Sciatic nerve (tissue), 2 donors: ENCODE measurements at regions not wholly inside any gene's neighbourhood (a gene's known extent, or its start where the extent isn't known, plus 50 kb on each side); places are given as distances from the start of the nearest gene placed in this dataset.
"Not testable (repeated sequence)": the region's sequence is repeated elsewhere in the genome, so short reads cannot be mapped to it uniquely, and the experiment has no call there.

Experiments used
- ATAC-seq: fragments of 200-7000 bp; cut with Tn5 transposase; one replicate; pipeline ENCODE4 v1.9.1; 2020; ENCODE audit warnings: mild to moderate bottlenecking, moderate library complexity
- DNase-seq: peaks from one replicate; pipeline ENCODE4 v3.0.0-alpha.2; 2020; ENCODE audit warnings: low spot score
- intact Hi-C: fragments of 100-400 bp; cut with DNase I; formaldehyde crosslinking; loops from one replicate; pipeline ENCODE4 v1.14.2; 2022
- donor health status: DM: no; HTN: no; CAD: no.
- donor health status: DM: no; HTN: no; CAD: no.

- DNase-seq (no peak), ATAC-seq (no peak)
- intact Hi-C loops: no loop called here
Measured at GRCh38 chr2:146615778-146616177, 1229.1 kb upstream of the ACVR2A start.

- no peak for DNase-seq
- intact Hi-C loops: no loop called here
- no peak for ATAC-seq
Measured at GRCh38 chr2:146608490-146608889, 1236.3 kb upstream of the ACVR2A start.

- DNase-seq (no peak), ATAC-seq (no peak)
- intact Hi-C loops: no loop called here
Measured at GRCh38 chr2:146604521-146604920, 1240.3 kb upstream of the ACVR2A start.

GRCh38 chr2:146602856-146603255 is 1242.0 kb upstream of the ACVR2A start:
- intact Hi-C loops: no loop called here
- ATAC-seq (no peak), DNase-seq (no peak)

GRCh38 chr2:146602383-146602782 is 1242.4 kb upstream of the ACVR2A start:
- ATAC-seq (no peak), DNase-seq (no peak)
- intact Hi-C loops: no loop called here

GRCh38 chr2:146598791-146599190 is 1246.0 kb upstream of the ACVR2A start:
- no peak for DNase-seq
- intact Hi-C loops: no loop called here
- ATAC-seq: no peak

- DNase-seq (no peak), ATAC-seq (no peak)
- intact Hi-C loops: no loop called here
Measured at GRCh38 chr2:146597291-146597690, 1247.5 kb upstream of the ACVR2A start.

- intact Hi-C loops: no loop called here
- ATAC-seq (no peak), DNase-seq (no peak)
Measured at GRCh38 chr2:146591908-146592307, 1252.9 kb upstream of the ACVR2A start.

- ATAC-seq (no peak), DNase-seq (no peak)
Measured at GRCh38 chr2:146587291-146587713, 1257.5 kb upstream of the ACVR2A start.

GRCh38 chr2:146584316-146584715 is 1260.5 kb upstream of the ACVR2A start:
- ATAC-seq (no peak), DNase-seq (no peak)
- intact Hi-C loops: no loop called here

More at GRCh38 chr2:146587291-146587713, 1257.5 kb upstream of the ACVR2A start:
- intact Hi-C loops: no loop called here

- DNase-seq: no peak
- intact Hi-C loops: no loop called here
- no peak for ATAC-seq
Measured at GRCh38 chr2:146579147-146579930, 1265.5 kb upstream of the ACVR2A start.

GRCh38 chr2:146576339-146577111 is 1268.3 kb upstream of the ACVR2A start:
- no peak for ATAC-seq
- no peak for DNase-seq
- intact Hi-C loops: no loop called here

GRCh38 chr2:146572598-146572997 is 1272.2 kb upstream of the ACVR2A start:
- DNase-seq: no peak
- no peak for ATAC-seq
- intact Hi-C loops: no loop called here

- DNase-seq (no peak), ATAC-seq (no peak)
- intact Hi-C loops: no loop called here
Measured at GRCh38 chr2:146561996-146562395, 1282.8 kb upstream of the ACVR2A start.

GRCh38 chr2:146547236-146547635 is 1297.6 kb upstream of the ACVR2A start:
- no peak for ATAC-seq

GRCh38 chr2:146544701-146545100 is 1300.1 kb upstream of the ACVR2A start:
- intact Hi-C loops: no loop called here
- no peak for DNase-seq
- ATAC-seq: no peak

More at GRCh38 chr2:146547236-146547635, 1297.6 kb upstream of the ACVR2A start:
- no peak for DNase-seq
- intact Hi-C loops: no loop called here

GRCh38 chr2:146541896-146542295 is 1302.9 kb upstream of the ACVR2A start:
- ATAC-seq (no peak), DNase-seq (no peak)
- intact Hi-C loops: no loop called here

- no peak for DNase-seq
- ATAC-seq: no peak
- intact Hi-C loops: no loop called here
Measured at GRCh38 chr2:146540271-146540932, 1304.4 kb upstream of the ACVR2A start.

GRCh38 chr2:146539739-146540138 is 1305.1 kb upstream of the ACVR2A start:
- DNase-seq, intact Hi-C loops, ATAC-seq: not testable (repeated sequence)

- intact Hi-C loops: no loop called here
- DNase-seq (no peak), ATAC-seq (no peak)
Measured at GRCh38 chr2:146537477-146537876, 1307.4 kb upstream of the ACVR2A start.
